GM12865 (cell line): ENCODE measurements at regions not wholly inside any gene's neighbourhood (a gene's known extent, or its start where the extent isn't known, plus 50 kb on each side); places are given as distances from the start of the nearest gene placed in this dataset.

ENCODE experiments used
- DNase-seq: peaks from one replicate; pipeline ENCODE4 v3.0.0; 2010; ENCODE audit warnings: low read depth
- H3K4me3 ChIP-seq: 2 replicates; pipeline ENCODE4 v1.5.1; 2011; ENCODE audit warnings: mild to moderate bottlenecking, low read depth, low read length, control low read depth
- TF ChIP-seq, protein P1 (sequence below): IDR thresholded peaks from 2 replicates; pipeline ENCODE4 v1.5.1; 2011; ENCODE audit warnings: low read length, control low read depth, low read depth, inconsistent platforms; ENCODE audit not compliant: insufficient read depth; ENCODE audit errors: missing control alignments

- DNase-seq = no peak
- TF ChIP-seq, protein P1, sequence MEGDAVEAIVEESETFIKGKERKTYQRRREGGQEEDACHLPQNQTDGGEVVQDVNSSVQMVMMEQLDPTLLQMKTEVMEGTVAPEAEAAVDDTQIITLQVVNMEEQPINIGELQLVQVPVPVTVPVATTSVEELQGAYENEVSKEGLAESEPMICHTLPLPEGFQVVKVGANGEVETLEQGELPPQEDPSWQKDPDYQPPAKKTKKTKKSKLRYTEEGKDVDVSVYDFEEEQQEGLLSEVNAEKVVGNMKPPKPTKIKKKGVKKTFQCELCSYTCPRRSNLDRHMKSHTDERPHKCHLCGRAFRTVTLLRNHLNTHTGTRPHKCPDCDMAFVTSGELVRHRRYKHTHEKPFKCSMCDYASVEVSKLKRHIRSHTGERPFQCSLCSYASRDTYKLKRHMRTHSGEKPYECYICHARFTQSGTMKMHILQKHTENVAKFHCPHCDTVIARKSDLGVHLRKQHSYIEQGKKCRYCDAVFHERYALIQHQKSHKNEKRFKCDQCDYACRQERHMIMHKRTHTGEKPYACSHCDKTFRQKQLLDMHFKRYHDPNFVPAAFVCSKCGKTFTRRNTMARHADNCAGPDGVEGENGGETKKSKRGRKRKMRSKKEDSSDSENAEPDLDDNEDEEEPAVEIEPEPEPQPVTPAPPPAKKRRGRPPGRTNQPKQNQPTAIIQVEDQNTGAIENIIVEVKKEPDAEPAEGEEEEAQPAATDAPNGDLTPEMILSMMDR = no peak
- H3K4me3 ChIP-seq = no peak overlapping the region
Measured at GRCh38 chr16:63841271-63841670, 1280.6 kb downstream of the CDH11 start.

DNA sequence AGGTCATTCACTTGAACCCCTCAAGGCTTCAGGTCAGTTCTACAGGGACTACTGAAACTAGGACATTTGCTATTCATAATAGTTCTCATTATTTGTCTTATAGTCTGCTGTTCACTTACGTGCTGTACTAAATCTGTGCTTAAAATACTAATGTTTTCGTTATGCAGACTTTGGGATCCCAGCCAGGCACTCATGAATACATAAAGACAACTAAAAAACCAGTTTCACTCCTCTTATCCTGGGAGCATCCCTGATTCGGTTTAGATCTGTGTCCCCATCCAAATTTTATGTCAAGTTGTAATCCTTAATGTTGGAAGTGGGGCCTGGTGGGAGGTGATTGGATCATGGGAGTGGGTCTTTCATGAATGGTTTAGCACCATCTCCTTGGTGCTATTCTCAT, 1291.8 kb downstream of the CDH11 start:
- H3K4me3 ChIP-seq = no peak overlapping the region
- TF ChIP-seq, protein P1 = no peak
- no peak for DNase-seq

DNA sequence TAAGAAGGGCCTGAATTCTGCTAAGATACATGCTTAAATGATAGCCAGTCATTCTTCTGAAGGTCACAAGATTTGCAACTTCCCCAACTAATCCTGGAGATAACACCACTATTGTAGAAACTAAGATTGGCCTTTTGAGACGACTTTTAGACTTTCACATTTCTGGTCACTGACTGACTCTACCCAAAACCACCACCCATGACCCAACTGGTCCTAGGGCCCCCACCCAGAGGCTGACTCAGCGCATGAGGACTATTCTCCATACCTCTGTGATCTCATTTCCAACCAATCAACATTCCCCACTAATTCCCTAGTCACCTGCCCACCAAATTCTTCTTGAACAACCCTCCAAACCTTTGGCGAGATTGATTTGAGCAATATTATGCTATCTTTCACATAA, 1299.0 kb downstream of the CDH11 start:
- no peak overlapping the region for H3K4me3 ChIP-seq
- TF ChIP-seq, protein P1 = no peak
- DNase-seq = no peak

- TF ChIP-seq, protein P1 = no peak
- no peak overlapping the region for H3K4me3 ChIP-seq
- DNase-seq = no peak
Measured at GRCh38 chr16:63816276-63816675, 1305.6 kb downstream of the CDH11 start.

- H3K4me3 ChIP-seq = no peak overlapping the region
- TF ChIP-seq, protein P1 = no peak
- DNase-seq = no peak
Measured at GRCh38 chr16:63813862-63814261, 1308.0 kb downstream of the CDH11 start.

- no peak for DNase-seq
- TF ChIP-seq, protein P1 = no peak
Measured at GRCh38 chr16:63808730-63809129, 1313.1 kb downstream of the CDH11 start.

DNA sequence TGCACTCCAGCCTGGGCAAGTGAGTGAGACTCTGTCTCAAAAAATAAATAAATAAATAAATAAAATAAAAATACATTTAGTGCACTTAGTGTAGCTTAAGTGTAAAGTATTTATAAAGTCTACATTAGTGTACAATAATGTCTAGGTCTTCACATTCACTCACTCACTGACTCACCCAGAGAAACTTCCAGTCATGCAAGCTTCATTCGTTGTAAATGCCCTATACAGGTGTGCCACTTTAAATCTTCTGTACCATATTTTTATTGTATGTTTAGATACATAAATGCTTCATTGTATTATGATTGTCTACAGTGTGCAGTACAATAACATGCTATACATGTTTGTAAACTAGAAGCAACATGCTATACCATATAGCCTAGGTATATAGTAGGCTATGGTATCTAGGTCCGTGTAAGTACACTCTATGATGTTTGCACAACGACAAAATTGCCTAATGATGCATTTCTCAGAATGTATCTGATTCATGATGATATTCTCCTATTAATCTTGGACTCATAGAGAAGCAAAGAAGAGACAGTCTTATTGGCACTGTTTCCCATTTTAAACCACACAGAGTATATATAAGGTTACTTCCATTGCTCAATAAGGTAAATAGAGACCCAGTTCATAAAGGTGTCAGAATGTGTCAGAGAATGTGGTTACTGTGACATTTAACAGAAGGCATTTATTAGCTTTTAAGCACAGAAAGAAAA, 1314.9 kb downstream of the CDH11 start:
- no peak for DNase-seq
- TF ChIP-seq, protein P1 = no peak
- H3K4me3 ChIP-seq = no peak overlapping the region

More at GRCh38 chr16:63808730-63809129, 1313.1 kb downstream of the CDH11 start:
- no peak overlapping the region for H3K4me3 ChIP-seq
